ENCODE measurements at regions not wholly inside any gene's neighbourhood (a gene's known extent, or its start where the extent isn't known, plus 50 kb on each side); places are given as distances from the start of the nearest gene placed in this dataset.

GRCh38 chr2:16303761-16304160 is 361.9 kb downstream of the CYRIA start:
- DNase-seq (ENCODE audit: extremely low read depth, low read depth, low spot score), result no peak

GRCh38 chr2:16303273-16303577 is 362.4 kb downstream of the CYRIA start:
- no peak for DNase-seq (ENCODE audit: extremely low read depth, low read depth, low spot score)

GRCh38 chr2:16302431-16303272 is 362.3 kb downstream of the MYCN start:
- no peak for DNase-seq (ENCODE audit: extremely low read depth, low read depth, low spot score)

DNA sequence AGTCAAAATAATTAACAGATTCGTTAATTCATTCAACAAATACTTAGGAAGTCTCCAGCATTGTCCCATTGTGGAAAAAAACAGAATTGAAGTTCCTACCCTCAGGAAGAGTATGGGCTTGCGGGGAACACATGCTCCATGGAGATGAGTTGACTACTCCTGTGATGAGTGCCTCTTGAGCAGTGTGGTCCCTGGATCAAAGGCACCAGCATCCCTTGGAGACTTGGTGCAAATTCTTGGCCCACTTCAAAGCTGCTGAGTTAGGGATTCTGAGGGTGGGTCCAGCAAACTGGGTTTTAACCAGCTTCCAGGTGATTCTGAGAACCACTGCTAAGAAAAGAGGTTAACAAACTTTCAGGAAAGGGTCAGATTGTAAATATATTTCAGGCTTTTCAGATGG is 361.6 kb downstream of the MYCN start:
- no peak for DNase-seq (ENCODE audit: extremely low read depth, low read depth, low spot score)

DNA sequence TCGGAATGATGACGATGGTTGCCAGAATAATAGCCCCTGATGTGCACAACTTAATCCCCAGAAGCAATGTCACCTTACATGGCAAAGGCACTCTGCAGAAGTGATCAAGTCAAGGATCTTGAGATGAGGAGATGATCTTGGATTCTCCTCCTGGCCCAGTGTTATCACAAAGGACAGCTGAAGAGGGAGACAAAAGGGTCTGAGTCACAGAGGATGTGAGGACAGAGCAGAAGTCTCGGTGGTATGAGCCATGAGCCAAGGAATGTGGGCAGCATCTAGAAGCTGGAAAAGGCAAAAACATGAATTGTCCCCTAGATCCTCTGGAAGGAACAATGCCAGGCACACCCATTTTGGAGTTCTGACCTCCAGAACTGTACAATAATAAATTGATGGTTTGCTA is 358.5 kb downstream of the MYCN start:
- DNase-seq (ENCODE audit: extremely low read depth, low read depth, low spot score), result no peak

DNA sequence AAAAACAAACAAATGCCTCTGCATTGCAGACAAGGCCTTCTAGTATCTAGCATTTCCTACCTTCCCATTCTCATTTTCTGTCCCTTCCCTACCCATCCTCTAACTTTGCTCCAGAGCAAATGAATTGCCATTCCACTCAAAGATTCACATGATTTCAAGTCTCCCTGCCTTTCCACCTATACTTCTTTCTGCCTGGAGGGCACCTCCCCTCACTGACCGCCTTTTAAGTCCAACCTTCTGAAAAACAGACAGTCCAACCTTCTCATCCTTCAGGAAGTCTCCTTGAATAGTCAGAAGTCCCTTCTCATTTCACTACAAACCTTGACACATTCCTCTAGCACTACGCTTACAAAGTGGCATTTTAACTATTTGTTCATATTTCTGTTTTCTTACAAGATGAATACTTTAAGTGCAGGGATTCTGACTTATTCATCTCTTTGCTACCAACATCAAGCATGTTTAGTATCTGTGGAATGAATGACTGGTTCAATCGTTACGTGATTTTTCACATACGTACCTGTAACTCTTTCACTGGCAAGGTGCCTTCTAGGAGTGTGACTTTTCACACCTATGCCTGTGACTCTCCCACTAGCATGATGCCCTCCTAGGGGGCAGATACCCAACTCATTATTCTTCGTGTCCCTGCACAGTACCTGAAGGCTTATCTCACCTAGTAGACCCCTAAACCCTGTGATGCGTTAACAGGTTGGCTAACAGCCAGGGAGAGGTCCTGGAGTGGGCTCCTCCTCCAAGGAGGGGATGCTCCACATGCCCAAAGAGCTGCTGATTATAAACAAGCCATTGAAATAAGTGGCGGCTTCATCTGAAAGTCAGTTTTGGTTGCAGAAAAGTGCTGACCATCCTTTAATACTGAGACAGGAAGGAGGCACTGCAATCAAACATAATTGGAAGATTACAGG is 356.2 kb downstream of the MYCN start:
- no peak for DNase-seq (ENCODE audit: extremely low read depth, low read depth, low spot score)

DNA sequence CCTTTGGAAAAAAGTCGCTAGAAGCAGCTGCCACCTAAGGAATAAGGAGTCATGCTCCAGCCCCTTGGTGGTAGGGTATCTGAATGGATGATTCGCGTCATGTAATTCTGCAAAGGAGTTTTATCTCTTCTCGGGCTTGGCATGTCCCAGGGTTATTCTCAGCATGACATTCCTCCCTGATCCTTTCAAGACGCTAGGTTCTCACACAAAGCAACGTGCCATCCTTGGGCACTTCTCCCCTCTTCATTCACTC is 355.6 kb downstream of the MYCN start:
- no peak for DNase-seq (ENCODE audit: extremely low read depth, low read depth, low spot score)

DNA sequence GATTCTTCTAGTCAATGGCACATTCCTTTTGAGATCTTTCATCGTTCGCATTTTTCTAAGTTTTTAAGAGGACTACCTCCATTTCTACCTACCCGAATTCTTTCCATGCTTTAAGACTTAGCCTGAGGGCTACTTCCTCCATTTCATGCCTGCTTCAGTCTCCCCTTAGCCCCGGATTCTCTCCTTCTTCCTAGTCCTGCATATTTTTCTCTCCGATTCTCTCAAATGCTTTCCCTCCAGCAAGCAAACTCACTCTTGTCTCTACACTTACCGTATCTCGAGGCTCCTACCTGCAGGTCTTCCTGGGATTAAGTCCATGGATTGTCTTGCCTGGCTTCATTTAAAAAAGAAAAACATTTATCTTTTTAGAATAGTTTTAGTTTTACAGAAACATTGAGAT is 354.4 kb downstream of the MYCN start:
- DNase-seq (ENCODE audit: extremely low read depth, low read depth, low spot score), result no peak

GRCh38 chr2:16293871-16294270 is 353.5 kb downstream of the MYCN start:
- no peak for DNase-seq (ENCODE audit: extremely low read depth, low read depth, low spot score)

GRCh38 chr2:16293398-16293797 is 353.0 kb downstream of the MYCN start:
- no peak for DNase-seq (ENCODE audit: extremely low read depth, low read depth, low spot score)

DNA sequence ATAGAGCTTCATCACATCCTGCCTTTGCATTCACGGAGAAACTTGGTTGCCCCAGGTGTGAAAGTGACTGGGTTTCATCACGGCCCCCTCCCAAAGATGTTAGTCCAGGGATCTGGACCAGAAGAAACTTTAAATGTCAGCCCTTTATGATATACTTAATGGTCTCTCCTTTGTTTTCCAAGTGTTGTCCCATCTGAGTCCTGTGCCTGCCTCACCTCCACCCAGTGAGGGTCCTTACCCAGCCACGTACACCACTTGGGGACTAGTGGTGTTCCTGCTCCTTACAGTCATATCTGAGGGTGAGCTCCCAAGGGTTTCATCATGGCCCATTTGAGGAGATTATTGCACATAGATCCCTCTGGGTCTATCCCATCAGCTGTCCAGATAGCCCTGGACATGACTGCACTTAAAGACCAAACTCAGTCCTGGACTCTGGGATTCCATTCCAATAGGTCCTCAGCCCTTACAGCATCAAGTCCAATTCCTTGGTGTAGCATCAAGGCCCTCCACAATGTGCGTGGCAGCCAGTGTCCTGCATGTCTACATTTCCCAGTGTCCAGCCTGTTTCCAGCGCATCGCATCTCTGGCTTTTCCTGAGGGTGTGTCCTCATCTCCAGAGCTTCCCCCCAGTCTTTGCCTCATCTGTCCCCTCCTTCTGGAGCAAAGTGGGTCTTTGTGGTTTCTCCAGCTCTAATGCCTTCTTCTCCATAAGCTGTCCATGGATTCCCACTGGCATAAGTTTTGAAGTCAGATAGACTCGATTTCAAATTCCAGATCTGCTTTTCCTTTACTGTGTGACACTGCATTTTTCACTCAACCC is 351.6 kb downstream of the MYCN start:
- no peak for DNase-seq (ENCODE audit: extremely low read depth, low read depth, low spot score)

- DNase-seq (ENCODE audit: extremely low read depth, low read depth, low spot score), result no peak
Measured at GRCh38 chr2:16291226-16291625, 350.9 kb downstream of the MYCN start.

- DNase-seq (ENCODE audit: extremely low read depth, low read depth, low spot score), result no peak
Measured at GRCh38 chr2:16290311-16291020, 350.1 kb downstream of the MYCN start.

GRCh38 chr2:16288371-16289112 is 348.2 kb downstream of the MYCN start:
- DNase-seq (ENCODE audit: extremely low read depth, low read depth, low spot score), result no peak

- no peak for DNase-seq (ENCODE audit: extremely low read depth, low read depth, low spot score)
Measured at GRCh38 chr2:16287831-16288230, 347.5 kb downstream of the MYCN start.

GRCh38 chr2:16287281-16287680 is 346.9 kb downstream of the MYCN start:
- no peak for DNase-seq (ENCODE audit: extremely low read depth, low read depth, low spot score)

- DNase-seq (ENCODE audit: extremely low read depth, low read depth, low spot score), result no peak
Measured at GRCh38 chr2:16285813-16286510, 345.6 kb downstream of the MYCN start.

GRCh38 chr2:16284941-16285625 is 344.7 kb downstream of the MYCN start:
- no peak for DNase-seq (ENCODE audit: extremely low read depth, low read depth, low spot score)

Measured in glomerular endothelial cell (primary cell).